ENCODE measurements at regions not wholly inside any gene's neighbourhood (a gene's known extent, or its start where the extent isn't known, plus 50 kb on each side); places are given as distances from the start of the nearest gene placed in this dataset.

DNA sequence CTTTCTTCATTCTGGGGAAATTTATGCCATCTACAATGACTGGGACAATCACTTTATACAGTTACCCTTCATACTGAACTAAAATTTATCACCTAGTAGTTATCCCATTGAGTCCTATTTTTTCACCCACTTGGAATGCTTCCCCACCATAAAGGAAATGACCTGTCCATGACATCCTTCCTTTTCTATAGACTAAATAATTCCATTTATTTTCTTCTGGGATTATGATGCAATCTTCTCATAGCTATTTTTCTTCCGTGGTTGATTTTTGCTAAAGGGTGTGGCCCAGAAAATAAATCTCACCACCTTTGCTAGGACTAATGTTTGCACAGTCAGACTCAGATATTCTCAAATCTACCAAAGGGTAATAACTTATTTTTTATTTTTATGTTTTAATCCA, 186.1 kb upstream of the NRXN1 start:
- no peak for DNase-seq (ENCODE audit: low spot score)
- FAIRE-seq: no peak

DNA sequence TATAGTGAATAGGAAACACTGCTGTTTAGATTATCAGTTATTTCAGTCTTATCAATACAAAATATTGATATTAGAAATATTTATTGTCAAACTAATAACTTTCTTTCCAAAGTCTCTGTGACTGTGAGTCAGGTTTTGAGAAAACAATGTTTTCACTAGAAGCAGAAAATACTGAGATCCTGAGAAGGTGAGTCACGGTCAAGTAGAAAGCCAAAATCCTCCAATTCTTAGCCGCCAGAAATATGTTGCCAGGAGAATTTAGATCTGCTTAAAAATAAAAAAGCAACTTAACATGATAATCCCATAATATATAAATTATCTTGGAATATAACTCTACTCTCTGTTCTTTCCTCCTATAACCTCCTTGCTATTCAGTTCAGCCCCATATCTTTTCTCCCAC, 181.9 kb upstream of the NRXN1 start:
- DNase-seq (ENCODE audit: low spot score) (no peak), FAIRE-seq (no peak)

DNA sequence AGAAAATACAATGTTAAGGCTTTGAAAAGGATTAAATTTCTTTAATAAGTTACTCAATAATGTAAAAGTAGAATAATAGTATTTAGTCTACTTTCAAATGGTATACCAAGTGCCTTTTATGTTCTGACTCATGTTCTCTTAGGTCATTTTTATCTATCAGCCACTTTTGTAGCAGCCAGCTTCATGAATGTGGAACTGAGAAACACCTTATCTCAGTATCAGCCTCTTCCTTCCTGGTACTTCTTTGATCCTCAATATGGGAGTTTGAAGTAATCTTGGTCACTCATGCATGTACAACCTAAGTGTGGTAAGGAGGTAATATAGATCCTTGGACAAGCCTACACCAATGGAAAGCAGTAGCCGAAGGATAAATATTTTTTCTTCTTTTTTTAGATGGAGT, 180.4 kb upstream of the NRXN1 start:
- DNase-seq (ENCODE audit: low spot score): no peak
- no peak for FAIRE-seq

DNA sequence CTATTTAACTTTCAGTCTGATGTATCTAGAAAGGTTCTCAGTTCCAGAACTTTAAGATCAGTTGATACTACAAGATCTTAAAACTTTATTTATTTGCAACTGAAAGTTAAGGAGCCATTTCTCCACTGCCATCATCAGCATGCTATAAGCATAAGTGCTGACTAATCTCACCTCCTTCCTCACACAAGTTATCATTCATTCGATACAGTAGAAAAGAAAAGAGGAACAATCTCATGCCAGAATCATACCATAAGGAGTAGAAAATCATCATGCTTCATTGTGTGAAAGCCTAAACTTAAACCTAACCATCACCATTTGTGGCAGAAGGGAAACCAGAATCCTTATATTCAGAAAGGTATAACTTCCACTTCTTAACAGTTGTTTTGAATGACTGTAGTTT, 176.6 kb upstream of the NRXN1 start:
- FAIRE-seq (no peak), DNase-seq (ENCODE audit: low spot score) (no peak)

DNA sequence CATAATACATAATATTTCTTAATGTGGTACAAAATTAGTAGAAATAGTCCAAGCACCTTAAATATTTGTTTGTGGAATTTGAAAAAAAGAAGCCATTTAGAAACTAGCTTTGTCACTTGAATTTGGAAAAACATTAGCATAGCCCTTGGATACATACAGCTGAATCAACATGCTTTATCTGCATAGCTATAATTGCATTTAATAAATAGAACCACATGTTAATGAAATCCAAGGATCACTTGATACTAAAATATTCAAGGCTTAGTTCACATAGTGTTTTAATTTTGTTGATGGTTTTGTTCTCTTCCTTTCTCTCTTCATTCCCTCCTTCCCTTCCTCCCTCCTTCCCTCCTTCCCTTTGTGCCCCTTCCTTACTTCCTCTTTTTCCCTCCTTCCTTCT, 169.4 kb upstream of the NRXN1 start:
- DNase-seq (ENCODE audit: low spot score) (no peak), FAIRE-seq (no peak)

DNA sequence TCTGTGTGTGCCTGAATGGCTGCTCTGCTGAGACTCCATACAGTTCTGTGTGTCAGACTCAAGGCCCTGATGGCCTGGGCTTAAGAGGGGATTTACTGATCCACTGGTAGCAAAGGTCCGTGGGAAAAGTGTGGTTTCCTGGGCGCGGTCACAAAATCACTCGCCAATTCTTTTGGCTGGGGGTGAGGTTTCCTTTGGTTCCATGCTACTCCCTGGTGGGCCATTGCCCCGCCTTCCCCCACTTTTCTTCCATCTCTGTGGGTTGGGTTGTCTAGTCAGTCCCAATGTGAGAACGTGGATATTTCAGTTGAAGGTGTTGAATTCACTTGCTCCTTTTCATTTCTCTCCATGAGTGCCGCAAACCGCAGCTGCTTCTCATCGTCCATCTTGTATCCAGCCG, 162.7 kb upstream of the NRXN1 start:
- DNase-seq (ENCODE audit: low spot score) (no peak), FAIRE-seq (no peak)

DNA sequence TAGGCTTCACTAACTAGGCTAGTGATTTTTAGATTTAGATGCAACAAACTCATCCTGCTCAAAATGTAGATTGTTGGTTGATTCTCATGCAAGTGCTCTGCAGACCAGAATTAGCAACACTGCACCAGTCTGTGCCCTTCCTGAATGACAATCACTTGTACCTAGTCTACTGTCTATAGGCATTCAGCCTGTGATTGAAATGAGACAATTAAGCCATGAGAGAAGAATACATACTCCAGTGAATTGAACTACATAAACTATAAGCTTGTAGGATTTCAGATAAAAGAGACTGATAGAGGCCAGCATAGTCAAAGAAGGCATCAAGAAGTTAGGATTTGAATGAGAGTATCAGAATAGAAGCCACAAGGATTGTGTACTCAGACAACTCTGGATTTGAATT, 138.3 kb upstream of the NRXN1 start:
- no peak for FAIRE-seq

DNA sequence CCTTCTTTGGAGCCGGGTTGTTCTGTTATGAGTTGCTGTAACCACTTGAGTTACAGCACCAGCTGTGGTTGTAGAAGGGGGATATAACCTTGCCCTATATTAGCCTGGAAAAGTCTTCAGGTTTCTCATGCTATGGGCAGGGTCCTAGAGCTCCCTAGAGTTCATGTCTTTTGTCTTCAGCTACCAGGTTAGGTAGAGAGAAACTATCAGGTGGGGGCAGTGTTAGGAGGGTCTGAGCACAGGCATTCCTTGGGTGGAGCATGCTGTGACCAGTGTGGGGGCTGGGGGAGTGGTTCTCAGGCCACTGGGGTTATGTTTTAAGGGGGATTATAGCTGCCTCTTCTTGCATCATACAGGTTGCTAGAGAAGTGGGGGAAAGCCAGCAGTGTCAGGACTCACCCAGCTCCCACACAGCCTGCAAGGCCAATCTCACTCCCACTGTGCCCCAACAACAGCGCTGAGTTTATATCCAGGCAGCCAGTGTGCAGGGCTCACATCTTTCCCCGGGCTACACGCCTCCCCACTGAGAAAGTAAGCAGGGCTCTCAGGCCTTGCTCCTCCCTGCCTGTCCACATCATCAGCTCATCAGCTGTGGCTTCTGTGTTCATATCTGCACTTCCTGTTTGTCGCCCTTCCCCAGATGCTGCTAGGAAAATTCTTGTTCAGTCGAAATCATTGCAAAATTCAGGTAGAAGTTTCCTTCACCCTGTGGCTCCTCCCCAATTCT, 133.8 kb upstream of the NRXN1 start:
- FAIRE-seq (no peak), DNase-seq (ENCODE audit: low spot score) (no peak)

More for the DNA sequence above, 138.3 kb upstream of the NRXN1 start:
- no peak for DNase-seq (ENCODE audit: low spot score)

DNA sequence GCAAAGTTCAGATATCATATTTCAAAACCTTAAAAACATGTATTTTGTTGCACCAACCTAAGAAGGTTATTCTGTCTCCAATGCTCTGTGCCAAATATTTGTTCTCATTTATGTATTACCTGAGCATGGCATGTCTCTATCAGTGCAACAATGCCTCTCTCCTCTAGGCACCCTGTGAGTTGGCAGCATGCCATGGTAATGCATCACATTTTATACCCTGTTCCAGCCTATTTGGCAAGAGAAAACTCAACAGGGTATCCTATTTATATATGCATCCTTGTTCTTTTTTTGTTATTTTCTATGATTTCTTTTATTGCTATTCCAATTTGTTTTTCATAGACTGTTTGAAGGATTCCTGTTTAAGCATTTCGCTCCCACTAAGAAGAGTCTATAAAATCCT, 126.3 kb upstream of the NRXN1 start:
- DNase-seq (ENCODE audit: low spot score) (no peak), FAIRE-seq (no peak)

DNA sequence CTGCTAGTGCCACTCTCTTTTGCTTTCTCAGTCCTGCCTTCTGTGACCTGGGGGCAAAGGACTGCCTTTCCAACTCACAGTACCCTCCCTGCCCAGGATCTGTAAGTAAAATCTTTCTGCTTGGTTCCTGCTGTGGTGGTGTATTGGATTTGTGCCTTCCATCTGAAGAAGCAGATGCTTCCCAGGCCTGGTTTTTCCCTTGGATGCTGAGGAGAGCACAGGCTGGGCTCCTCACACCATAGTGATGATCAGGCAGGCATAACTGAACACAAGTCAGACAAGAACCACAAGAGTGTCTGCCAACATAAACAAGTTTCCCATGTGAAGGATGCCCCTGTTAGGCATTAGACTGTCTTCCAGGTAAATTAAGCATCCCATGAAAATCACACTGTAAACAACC, 121.3 kb upstream of the NRXN1 start:
- FAIRE-seq: no peak
- no peak for DNase-seq (ENCODE audit: low spot score)

DNA sequence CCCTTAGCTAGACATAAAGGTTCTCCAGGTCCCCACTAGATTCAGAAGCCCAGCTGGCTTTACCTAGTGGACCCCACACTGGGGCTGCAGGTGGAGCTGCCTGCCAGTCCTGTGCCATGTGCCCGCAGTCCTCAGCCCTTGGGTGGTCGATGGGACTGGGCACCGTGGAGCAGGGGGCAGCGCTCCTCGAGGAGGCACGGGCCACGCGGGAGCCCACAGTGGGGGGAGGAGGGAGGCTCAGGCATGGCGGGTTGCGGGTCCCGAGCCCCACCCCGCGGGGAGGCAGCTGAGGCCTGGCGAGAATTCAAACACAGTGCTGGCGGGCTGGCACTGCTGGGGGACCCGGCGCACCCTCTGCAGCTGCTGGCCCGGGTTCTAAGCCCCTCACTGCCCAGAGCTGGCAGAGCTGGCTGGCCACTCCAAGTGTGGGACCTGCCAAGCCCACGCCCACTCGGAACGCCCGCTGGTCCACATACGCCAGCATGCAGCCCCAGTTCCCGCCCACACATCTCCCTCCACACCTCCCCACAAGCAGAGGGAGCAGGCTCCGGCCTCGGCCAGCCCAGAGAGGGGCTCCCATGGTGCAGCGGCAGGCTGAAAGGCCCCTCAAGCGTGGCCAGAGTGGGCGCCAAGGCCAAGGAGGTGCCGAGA, 119.7 kb upstream of the NRXN1 start:
- DNase-seq (ENCODE audit: low spot score) (no peak), FAIRE-seq (no peak)

DNA sequence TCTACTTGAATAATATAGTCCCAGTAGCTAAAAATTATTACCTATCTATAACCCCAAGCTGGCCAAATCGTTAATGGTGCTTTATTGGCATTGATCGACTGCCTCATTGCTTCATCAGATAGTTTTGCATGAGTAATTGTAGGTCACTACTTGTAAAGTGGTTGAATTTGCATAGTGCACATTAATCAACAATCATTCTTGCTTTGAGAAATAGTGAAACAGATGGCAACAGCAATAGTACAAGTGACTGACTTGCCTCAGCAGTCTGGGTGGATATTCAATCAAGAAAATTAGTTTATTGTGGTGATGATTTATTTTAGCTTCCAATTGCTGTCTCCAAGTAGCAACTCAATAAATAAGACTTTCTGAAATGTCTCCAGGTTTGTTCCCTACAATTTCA, 117.8 kb upstream of the NRXN1 start:
- FAIRE-seq: no peak

DNA sequence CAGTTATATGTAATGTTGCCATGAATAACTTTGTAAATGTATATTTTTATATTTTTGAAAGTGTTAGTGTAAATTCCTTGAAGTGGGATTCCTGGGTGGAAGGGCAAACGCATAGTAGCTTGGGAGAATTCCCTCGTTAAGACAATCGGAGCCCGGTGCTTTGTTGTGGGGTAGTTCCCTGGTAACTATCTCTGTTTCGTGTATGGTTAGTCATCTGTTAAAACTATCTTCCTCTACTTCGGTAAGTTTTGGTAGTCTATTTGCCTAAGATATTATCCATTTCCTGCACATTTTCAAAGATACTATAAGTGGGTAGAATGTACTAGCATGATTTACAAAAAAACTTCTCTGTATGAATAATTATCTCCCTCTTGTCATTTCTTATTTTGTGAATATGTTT, 113.8 kb upstream of the NRXN1 start:
- DNase-seq (ENCODE audit: low spot score): no peak
- FAIRE-seq: no peak

More for the DNA sequence above, 117.8 kb upstream of the NRXN1 start:
- no peak for DNase-seq (ENCODE audit: low spot score)

DNA sequence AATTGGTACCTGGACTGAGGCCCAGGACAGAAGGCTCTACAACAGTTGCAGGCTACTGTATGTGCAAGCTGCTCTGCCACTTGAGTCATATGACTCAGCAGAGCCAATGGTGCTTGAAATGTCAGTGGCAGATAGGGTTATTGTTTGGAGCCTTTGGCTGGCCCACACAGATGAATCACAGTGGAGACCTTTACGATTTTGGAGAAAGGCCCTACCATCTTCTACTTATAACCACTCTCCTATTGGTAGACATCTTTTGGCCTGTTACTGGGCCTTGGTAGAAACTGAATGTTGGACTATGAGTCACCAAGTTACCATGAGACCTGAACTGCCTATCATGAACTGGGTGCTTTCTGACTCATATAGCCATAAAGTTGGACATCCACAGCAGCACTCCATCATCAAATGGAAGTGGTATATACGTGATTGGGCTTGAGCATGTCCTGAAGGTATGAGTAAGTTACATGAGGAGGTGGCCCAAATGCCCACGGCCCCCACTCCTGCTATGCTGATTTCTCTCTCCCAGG, 88.9 kb upstream of the NRXN1 start:
- FAIRE-seq (no peak), DNase-seq (ENCODE audit: low spot score) (peak; percentile 8)

DNA sequence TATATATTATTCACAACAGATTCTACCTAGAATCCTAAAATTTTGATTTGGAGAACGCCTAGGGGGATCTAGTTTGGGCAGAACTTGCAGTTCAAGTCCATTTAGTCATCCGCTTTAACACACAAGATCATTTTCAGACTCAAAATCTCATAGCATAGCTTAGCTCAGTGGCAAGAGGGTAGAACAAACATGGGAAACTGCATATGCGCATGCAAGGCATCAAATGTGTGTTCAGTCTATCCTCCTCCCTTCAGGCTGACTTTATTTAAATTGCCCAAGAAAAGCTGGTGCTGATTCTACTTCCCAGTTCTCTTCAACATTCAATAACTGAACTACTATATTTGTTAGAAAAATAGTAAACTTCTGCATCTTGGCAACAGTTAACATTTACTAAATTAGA, 79.6 kb upstream of the NRXN1 start:
- DNase-seq (ENCODE audit: low spot score) (no peak), FAIRE-seq (no peak)

DNA sequence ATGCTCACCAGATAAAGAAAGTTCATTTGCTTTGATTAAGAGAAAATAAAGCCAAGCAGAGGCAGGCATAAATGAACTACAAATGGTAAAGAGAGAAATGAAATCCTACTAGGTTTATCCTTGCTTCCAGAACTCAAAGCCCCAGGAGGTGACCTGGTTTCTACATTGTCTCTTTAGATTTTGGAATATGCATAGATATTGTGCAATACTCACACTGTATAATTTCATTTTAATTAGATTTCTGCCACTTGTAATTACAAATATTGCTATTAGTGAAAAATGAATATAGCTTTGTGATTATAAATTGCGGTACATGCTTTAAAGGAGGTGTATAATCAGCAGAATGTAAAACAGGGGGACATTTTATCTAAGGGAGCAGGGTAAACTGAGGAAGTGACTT, 76.9 kb upstream of the NRXN1 start:
- no peak for DNase-seq (ENCODE audit: low spot score)
- FAIRE-seq: no peak

DNA sequence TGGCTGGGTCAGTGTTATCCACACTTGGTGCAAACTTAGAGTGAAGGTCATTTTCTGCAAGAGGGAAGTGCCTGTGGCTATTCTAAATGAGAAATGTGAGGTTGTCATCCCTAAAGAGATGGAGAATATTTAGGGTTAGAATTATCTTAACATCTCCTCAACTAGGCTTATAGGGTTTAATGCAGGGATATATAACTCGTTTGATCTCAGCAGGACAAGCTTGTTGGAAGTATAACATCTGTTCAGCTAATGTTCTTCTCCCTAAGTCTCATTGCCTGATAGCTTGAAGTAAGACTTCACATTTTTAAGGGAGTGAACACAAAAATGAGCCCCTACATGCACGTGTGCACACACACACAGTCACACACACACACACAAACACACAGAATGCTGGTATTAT, 75.9 kb upstream of the NRXN1 start:
- FAIRE-seq (no peak), DNase-seq (ENCODE audit: low spot score) (no peak)

DNA sequence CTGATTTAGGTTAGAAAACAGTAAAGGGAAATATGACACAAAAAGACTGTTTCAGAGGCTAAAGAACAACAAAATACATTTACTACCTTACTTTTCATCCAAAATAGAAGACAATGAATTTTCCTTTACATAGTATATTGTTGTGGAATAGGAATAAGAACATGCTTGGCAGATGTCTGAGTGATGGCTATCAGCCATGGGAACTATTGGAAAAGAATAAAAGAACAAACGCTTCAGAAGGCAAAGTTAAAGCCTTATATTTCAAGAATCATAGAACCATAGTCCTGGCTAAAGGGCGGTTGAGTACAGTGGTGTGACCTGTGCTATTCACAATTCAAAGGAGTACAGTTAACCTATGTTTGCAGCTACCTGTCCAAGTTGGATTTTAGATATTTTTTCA, 73.9 kb upstream of the NRXN1 start:
- FAIRE-seq (no peak), DNase-seq (ENCODE audit: low spot score) (no peak)

DNA sequence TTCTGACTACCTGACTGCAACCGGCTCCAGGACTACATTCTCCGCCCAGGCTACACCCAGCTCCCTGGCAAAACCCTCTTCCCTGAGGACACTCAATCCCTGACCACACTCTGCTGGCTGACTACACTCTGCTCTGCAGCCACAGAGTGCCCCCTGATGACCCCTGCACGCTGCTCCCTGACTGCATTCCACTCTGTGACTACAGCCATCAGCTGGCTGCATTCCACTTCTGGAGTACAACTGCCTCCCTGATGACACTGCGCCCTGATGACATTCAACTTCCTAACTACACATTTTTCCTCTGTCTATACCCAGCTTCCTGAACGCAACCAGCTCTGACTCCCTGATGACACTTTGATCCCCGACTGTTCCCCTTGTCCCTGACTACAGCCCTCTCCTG, 71.3 kb upstream of the NRXN1 start:
- FAIRE-seq (no peak), DNase-seq (ENCODE audit: low spot score) (peak; percentile 53)

DNA sequence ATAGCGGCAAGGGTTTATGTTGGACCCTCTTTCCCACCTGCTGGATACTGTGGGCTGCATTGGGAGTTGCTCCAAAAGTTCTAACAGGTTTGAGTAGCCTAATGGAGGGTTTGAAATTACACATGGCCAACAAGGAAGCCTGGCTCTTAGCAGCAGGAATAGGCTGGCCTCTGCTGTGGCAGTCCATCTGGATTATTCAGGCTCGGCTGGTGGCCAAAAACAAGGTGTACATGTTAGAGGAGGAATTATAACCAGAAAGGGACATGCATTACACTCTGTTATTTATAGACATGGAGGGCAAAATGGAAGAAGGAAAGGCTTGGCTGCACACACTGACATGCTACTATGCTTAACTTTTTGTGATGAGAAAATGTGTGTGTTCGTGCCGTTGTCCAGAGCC, 61.1 kb upstream of the NRXN1 start:
- DNase-seq (ENCODE audit: low spot score): no peak
- FAIRE-seq: no peak

DNA sequence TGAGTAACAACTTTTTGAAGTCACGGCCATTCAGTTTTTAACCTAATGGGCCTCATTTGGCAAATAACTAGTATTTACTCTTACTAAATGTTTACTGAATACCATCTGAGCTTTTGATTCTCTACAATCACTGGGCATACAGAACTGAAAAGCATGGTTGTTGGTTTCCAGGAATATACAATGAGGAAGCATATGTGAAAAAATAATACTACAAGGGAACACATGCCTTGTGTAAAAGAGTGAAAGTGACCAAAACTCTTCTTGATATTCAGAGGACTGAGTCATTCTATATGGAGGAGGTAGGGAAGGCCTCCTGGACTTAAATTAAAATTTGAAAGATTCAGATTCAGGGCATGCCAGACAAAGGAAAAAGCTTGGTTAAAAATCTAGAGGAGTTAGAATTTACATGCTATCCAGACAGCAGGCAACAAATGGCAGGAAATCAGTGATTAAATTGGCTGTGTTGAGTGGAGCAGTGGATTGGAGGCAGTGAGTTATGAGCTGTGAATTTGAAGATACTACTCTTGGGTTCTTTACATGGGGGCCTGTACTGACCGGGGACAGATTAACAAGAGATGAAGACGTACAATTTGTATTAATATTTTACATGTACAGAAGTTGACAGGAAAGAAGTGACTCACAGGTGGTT, 53.6 kb upstream of the NRXN1 start:
- DNase-seq (ENCODE audit: low spot score) (no peak), FAIRE-seq (no peak)

DNA sequence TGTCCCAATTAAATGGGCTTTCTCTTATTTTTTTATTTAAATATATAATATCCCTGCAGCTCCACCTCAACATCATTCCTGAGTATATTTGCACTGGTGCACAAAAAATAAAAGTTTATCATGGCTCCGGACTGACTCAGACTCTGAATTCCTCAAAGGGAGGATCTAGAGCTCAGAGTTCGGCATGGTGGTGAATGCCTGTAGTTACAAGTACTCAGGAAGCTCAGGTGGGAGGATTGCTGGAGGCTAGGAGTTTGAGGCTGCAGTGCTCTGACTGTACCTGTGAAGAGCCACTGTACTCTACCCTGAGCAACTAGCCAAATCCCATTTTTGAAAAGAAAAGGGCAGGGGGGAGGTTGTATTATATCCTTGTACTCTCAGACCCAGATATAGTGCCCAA, 52.8 kb upstream of the NRXN1 start:
- no peak for DNase-seq (ENCODE audit: low spot score)
- FAIRE-seq: no peak
